ENCODE measurements at regions not wholly inside any gene's neighbourhood (a gene's known extent, or its start where the extent isn't known, plus 50 kb on each side); places are given as distances from the start of the nearest gene placed in this dataset.

- H2BK12ac ChIP-seq (ENCODE audit: low read length in 2 of 2): no peak overlapping the region
Observed at GRCh38 chr9:18362166-18362565, 111.8 kb upstream of the ADAMTSL1 start.

GRCh38 chr9:18362901-18363685 is 110.9 kb upstream of the ADAMTSL1 start:
- H3K18ac ChIP-seq (ENCODE audit: low read depth in 1 of 2, low read length in 2 of 2): no peak overlapping the region
- no peak for DNase-seq
- no peaks in the 10 kb centered on the region for H3K79me1 ChIP-seq (replicated peaks; ENCODE audit: low read length, poor library complexity, severe bottlenecking)
- H3K14ac ChIP-seq (ENCODE audit: low read length in 2 of 2): no peak overlapping the region
- H4K91ac ChIP-seq (ENCODE audit: low read length): no peak overlapping the region
- H3K27ac ChIP-seq (ENCODE audit: low read length, poor library complexity, severe bottlenecking): peak overlapping the region; percentile 38
- no peak overlapping the region for H2BK120ac ChIP-seq (ENCODE audit: low read depth, low read length)
- no peak overlapping the region for H3K4ac ChIP-seq (ENCODE audit: low read depth in 1 of 2, low read length in 2 of 2)
- no peak overlapping the region for H2BK15ac ChIP-seq (ENCODE audit: low read depth, poor library complexity, severe bottlenecking)
- peak overlapping the region; percentile 40 for H2AK5ac ChIP-seq (ENCODE audit: low read length, severe bottlenecking)
- H3K4me3 ChIP-seq (ENCODE audit: insufficient read depth in 1 of 2, low read depth in 1 of 2, low read length in 2 of 2): no peak overlapping the region
- H3K4me2 ChIP-seq (ENCODE audit: low read length, poor library complexity, severe bottlenecking): no peak overlapping the region
- peaks cover 4% of the 10 kb centered on the region for H3K4me1 ChIP-seq (ENCODE audit: control insufficient read depth, insufficient read depth, low read depth, low read length)
- no peaks in the 10 kb centered on the region for H3K27me3 ChIP-seq (ENCODE audit: control insufficient read depth in 1 of 2, insufficient read depth in 1 of 2, low read length in 2 of 2)
- 86% methylated on average over 2 of the region's 3 CpGs for WGBS
- no peak overlapping the region for H3K23ac ChIP-seq (ENCODE audit: low read length in 2 of 2)
- H3K9ac ChIP-seq (ENCODE audit: low read length): no peak overlapping the region
- no peak overlapping the region for H2AFZ ChIP-seq (ENCODE audit: low read depth, low read length)
- no peak overlapping the region for H2BK12ac ChIP-seq (ENCODE audit: low read length in 2 of 2)
- no peaks in the 10 kb centered on the region for H3K36me3 ChIP-seq (ENCODE audit: control insufficient read depth in 1 of 2, insufficient read depth in 2 of 2, low read depth in 1 of 2, low read length in 2 of 2)
- no peaks in the 10 kb centered on the region for H3K9me3 ChIP-seq (ENCODE audit: control insufficient read depth, low read length)
- H2BK5ac ChIP-seq (ENCODE audit: low read depth, low read length, poor library complexity, severe bottlenecking): no peak overlapping the region
- no peak overlapping the region for H4K8ac ChIP-seq (ENCODE audit: low read length)

More at GRCh38 chr9:18362166-18362565, 111.8 kb upstream of the ADAMTSL1 start:
- H3K27ac ChIP-seq (ENCODE audit: low read length, poor library complexity, severe bottlenecking): no peak overlapping the region
- H3K18ac ChIP-seq (ENCODE audit: low read depth in 1 of 2, low read length in 2 of 2): no peak overlapping the region
- no peak overlapping the region for H3K14ac ChIP-seq (ENCODE audit: low read length in 2 of 2)
- no peaks in the 10 kb centered on the region for H3K9me3 ChIP-seq (ENCODE audit: control insufficient read depth, low read length)
- H2AFZ ChIP-seq (ENCODE audit: low read depth, low read length): no peak overlapping the region
- H3K36me3 ChIP-seq (ENCODE audit: control insufficient read depth in 1 of 2, insufficient read depth in 2 of 2, low read depth in 1 of 2, low read length in 2 of 2): no peaks in the 10 kb centered on the region
- no peak overlapping the region for H2AK5ac ChIP-seq (ENCODE audit: low read length, severe bottlenecking)
- H3K4me3 ChIP-seq (ENCODE audit: insufficient read depth in 1 of 2, low read depth in 1 of 2, low read length in 2 of 2): no peak overlapping the region
- H3K27me3 ChIP-seq (ENCODE audit: control insufficient read depth in 1 of 2, insufficient read depth in 1 of 2, low read length in 2 of 2): no peaks in the 10 kb centered on the region
- H3K79me1 ChIP-seq (replicated peaks; ENCODE audit: low read length, poor library complexity, severe bottlenecking): no peaks in the 10 kb centered on the region
- H3K4me1 ChIP-seq (ENCODE audit: control insufficient read depth, insufficient read depth, low read depth, low read length): peaks cover 4% of the 10 kb centered on the region
- WGBS: no CpG with 5 or more reads among the region's 1 CpG
- no peak overlapping the region for H3K9ac ChIP-seq (ENCODE audit: low read length)
- H3K23ac ChIP-seq (ENCODE audit: low read length in 2 of 2): no peak overlapping the region
- no peak overlapping the region for H2BK15ac ChIP-seq (ENCODE audit: low read depth, poor library complexity, severe bottlenecking)
- no peak overlapping the region for H2BK120ac ChIP-seq (ENCODE audit: low read depth, low read length)
- H4K8ac ChIP-seq (ENCODE audit: low read length): no peak overlapping the region
- DNase-seq: no peak
- H4K91ac ChIP-seq (ENCODE audit: low read length): no peak overlapping the region
- H3K4ac ChIP-seq (ENCODE audit: low read depth in 1 of 2, low read length in 2 of 2): no peak overlapping the region
- no peak overlapping the region for H3K4me2 ChIP-seq (ENCODE audit: low read length, poor library complexity, severe bottlenecking)
- no peak overlapping the region for H2BK5ac ChIP-seq (ENCODE audit: low read depth, low read length, poor library complexity, severe bottlenecking)

GRCh38 chr9:18365651-18366050 is 108.3 kb upstream of the ADAMTSL1 start:
- Histone ChIP-seq H2BK15ac (ENCODE audit: low read depth, poor library complexity, severe bottlenecking) (no peak overlapping the region), H3K4me2 (ENCODE audit: low read length, poor library complexity, severe bottlenecking) (no peak overlapping the region), H3K79me1 (replicated peaks; ENCODE audit: low read length, poor library complexity, severe bottlenecking) (no peaks in the 10 kb centered on the region), H3K18ac (ENCODE audit: low read depth in 1 of 2, low read length in 2 of 2) (no peak overlapping the region), H2AK5ac (ENCODE audit: low read length, severe bottlenecking) (peak overlapping the region; percentile 21), H3K14ac (ENCODE audit: low read length in 2 of 2) (no peak overlapping the region), H3K27ac (ENCODE audit: low read length, poor library complexity, severe bottlenecking) (no peak overlapping the region), H3K4ac (ENCODE audit: low read depth in 1 of 2, low read length in 2 of 2) (no peak overlapping the region), H3K9ac (ENCODE audit: low read length) (no peak overlapping the region), H3K36me3 (ENCODE audit: control insufficient read depth in 1 of 2, insufficient read depth in 2 of 2, low read depth in 1 of 2, low read length in 2 of 2) (no peaks in the 10 kb centered on the region), H2BK12ac (ENCODE audit: low read length in 2 of 2) (no peak overlapping the region), H2BK120ac (ENCODE audit: low read depth, low read length) (no peak overlapping the region), H4K8ac (ENCODE audit: low read length) (no peak overlapping the region), H3K27me3 (ENCODE audit: control insufficient read depth in 1 of 2, insufficient read depth in 1 of 2, low read length in 2 of 2) (no peaks in the 10 kb centered on the region), H3K4me1 (ENCODE audit: control insufficient read depth, insufficient read depth, low read depth, low read length) (peaks cover 4% of the 10 kb centered on the region), H2BK5ac (ENCODE audit: low read depth, low read length, poor library complexity, severe bottlenecking) (no peak overlapping the region), H3K23ac (ENCODE audit: low read length in 2 of 2) (no peak overlapping the region), H3K4me3 (ENCODE audit: insufficient read depth in 1 of 2, low read depth in 1 of 2, low read length in 2 of 2) (no peak overlapping the region), H2AFZ (ENCODE audit: low read depth, low read length) (no peak overlapping the region), H3K9me3 (ENCODE audit: control insufficient read depth, low read length) (no peaks in the 10 kb centered on the region), H4K91ac (ENCODE audit: low read length) (no peak overlapping the region)
- 93% methylated on average over 6 of the region's 6 CpGs for whole genome bisulfite sequencing
- no peak for DNase-seq

GRCh38 chr9:18366184-18366583 is 107.8 kb upstream of the ADAMTSL1 start:
- Histone ChIP-seq H2BK12ac (ENCODE audit: low read length in 2 of 2) (no peak overlapping the region), H2BK15ac (ENCODE audit: low read depth, poor library complexity, severe bottlenecking) (no peak overlapping the region), H3K27me3 (ENCODE audit: control insufficient read depth in 1 of 2, insufficient read depth in 1 of 2, low read length in 2 of 2) (no peaks in the 10 kb centered on the region), H3K36me3 (ENCODE audit: control insufficient read depth in 1 of 2, insufficient read depth in 2 of 2, low read depth in 1 of 2, low read length in 2 of 2) (no peaks in the 10 kb centered on the region), H3K18ac (ENCODE audit: low read depth in 1 of 2, low read length in 2 of 2) (no peak overlapping the region), H4K91ac (ENCODE audit: low read length) (no peak overlapping the region), H3K23ac (ENCODE audit: low read length in 2 of 2) (no peak overlapping the region), H3K79me1 (replicated peaks; ENCODE audit: low read length, poor library complexity, severe bottlenecking) (no peaks in the 10 kb centered on the region), H4K8ac (ENCODE audit: low read length) (no peak overlapping the region), H2AFZ (ENCODE audit: low read depth, low read length) (no peak overlapping the region), H2BK120ac (ENCODE audit: low read depth, low read length) (no peak overlapping the region), H3K4me3 (ENCODE audit: insufficient read depth in 1 of 2, low read depth in 1 of 2, low read length in 2 of 2) (no peak overlapping the region), H3K9me3 (ENCODE audit: control insufficient read depth, low read length) (no peaks in the 10 kb centered on the region), H3K14ac (ENCODE audit: low read length in 2 of 2) (no peak overlapping the region), H3K4ac (ENCODE audit: low read depth in 1 of 2, low read length in 2 of 2) (no peak overlapping the region), H3K27ac (ENCODE audit: low read length, poor library complexity, severe bottlenecking) (no peak overlapping the region), H2BK5ac (ENCODE audit: low read depth, low read length, poor library complexity, severe bottlenecking) (no peak overlapping the region), H3K4me1 (ENCODE audit: control insufficient read depth, insufficient read depth, low read depth, low read length) (peaks cover 4% of the 10 kb centered on the region), H3K9ac (ENCODE audit: low read length) (no peak overlapping the region), H3K4me2 (ENCODE audit: low read length, poor library complexity, severe bottlenecking) (no peak overlapping the region), H2AK5ac (ENCODE audit: low read length, severe bottlenecking) (no peak overlapping the region)
- no peak for DNase-seq
- WGBS: 75% methylated on average over 3 of the region's 3 CpGs
